Stimulated activated CD4-positive, alpha-beta T cell treated with anti-CD3 and anti-CD28 coated beads, Interleukin-15, amount 100 ng/mL, for 24 hours (primary cell): ENCODE measurements at regions not wholly inside any gene's neighbourhood (a gene's known extent, or its start where the extent isn't known, plus 50 kb on each side); places are given as distances from the start of the nearest gene placed in this dataset.

Source experiments
- DNase-seq: peaks from one replicate; pipeline ENCODE4 v3.0.0-alpha.2; 2020

GRCh38 chr2:19409046-19409445 is 50.6 kb upstream of the OSR1 start:
- no peak for DNase-seq

GRCh38 chr2:19408592-19408991 is 50.2 kb upstream of the OSR1 start:
- DNase-seq = no peak
